Osteoblast (primary cell): ENCODE measurements at regions not wholly inside any gene's neighbourhood (a gene's known extent, or its start where the extent isn't known, plus 50 kb on each side); places are given as distances from the start of the nearest gene placed in this dataset.
"Not testable (repeated sequence)": the region's sequence is repeated elsewhere in the genome, so short reads cannot be mapped to it uniquely, and the experiment has no call there.

Experiments
- DNase-seq: peaks from one replicate; pipeline ENCODE4 v3.0.0; 2011; ENCODE audit warnings: low spot score, mixed read lengths; ENCODE audit not compliant: insufficient read length; ENCODE audit errors: missing footprints
- H2AFZ ChIP-seq: 2 replicates; pipeline ENCODE4 v1.6.0; 2011; ENCODE audit warnings: mild to moderate bottlenecking, low read length
- H3K27ac ChIP-seq: 2 replicates; pipeline ENCODE4 v1.5.1; 2011; ENCODE audit warnings: mild to moderate bottlenecking, low read depth, low read length, moderate library complexity
- H3K27me3 ChIP-seq: 2 replicates; pipeline ENCODE4 v1.6.0; 2012; ENCODE audit warnings: mild to moderate bottlenecking, control low read depth, inconsistent platforms, low read length, moderate library complexity; ENCODE audit not compliant: insufficient read depth
- H3K36me3 ChIP-seq: 2 replicates; pipeline ENCODE4 v1.5.1; 2011; ENCODE audit warnings: mild to moderate bottlenecking, low read length, control low read depth, moderate library complexity; ENCODE audit not compliant: insufficient read depth
- H3K4me1 ChIP-seq: 2 replicates; pipeline ENCODE4 v1.5.1; 2011; ENCODE audit warnings: mild to moderate bottlenecking, low read length, control low read depth, moderate library complexity; ENCODE audit not compliant: insufficient read depth
- H3K4me2 ChIP-seq: 2 replicates; pipeline ENCODE4 v1.6.0; 2011; ENCODE audit warnings: mild to moderate bottlenecking, low read length; ENCODE audit not compliant: insufficient read depth
- H3K4me3 ChIP-seq: fragments of 200-600 bp; sonication (generic); 3 replicates; pipeline ENCODE4 v1.5.1; 2012; ENCODE audit warnings: mild to moderate bottlenecking, low read length, inconsistent platforms; ENCODE audit not compliant: insufficient read depth
- H3K79me2 ChIP-seq: 2 replicates; pipeline ENCODE4 v1.6.0; 2012; ENCODE audit warnings: mild to moderate bottlenecking, low read length, control low read depth, inconsistent platforms; ENCODE audit not compliant: insufficient read depth
- H3K9me3 ChIP-seq: 2 replicates; pipeline ENCODE4 v1.5.1; 2011; ENCODE audit warnings: low read depth, low read length, control low read depth
- H4K20me1 ChIP-seq: 2 replicates; pipeline ENCODE4 v1.6.0; 2012; ENCODE audit warnings: mild to moderate bottlenecking, low read length, control low read depth; ENCODE audit not compliant: insufficient read depth
- CTCF ChIP-seq: IDR thresholded peaks from 2 replicates; pipeline ENCODE4 v1.5.1; 2011; ENCODE audit warnings: mild to moderate bottlenecking, low read depth, low read length, moderate library complexity; ENCODE audit errors: extremely low read depth

- H3K27ac ChIP-seq, result no peak overlapping the region
- no peak overlapping the region for H3K4me2 ChIP-seq
- no peak overlapping the region for H3K4me3 ChIP-seq
- no peak for DNase-seq
- no peaks in the 10 kb centered on the region for H3K36me3 ChIP-seq
- H3K9me3 ChIP-seq, result no peaks in the 10 kb centered on the region
- no peaks in the 10 kb centered on the region for H3K79me2 ChIP-seq
- H4K20me1 ChIP-seq, result no peaks in the 10 kb centered on the region
- no peak for TF ChIP-seq CTCF
- no peaks in the 10 kb centered on the region for H3K4me1 ChIP-seq
- no peak overlapping the region for H2AFZ ChIP-seq
- no peaks in the 10 kb centered on the region for H3K27me3 ChIP-seq
Observed at GRCh38 chr16:5216441-5217080, 119.0 kb upstream of the EEF2KMT start.

- Histone ChIP-seq H2AFZ (no peak overlapping the region), H3K4me2 (no peak overlapping the region), H3K27ac (no peak overlapping the region), H3K9me3 (no peaks in the 10 kb centered on the region), H3K4me3 (no peak overlapping the region), H3K27me3 (no peaks in the 10 kb centered on the region), H3K79me2 (no peaks in the 10 kb centered on the region), H3K4me1 (no peaks in the 10 kb centered on the region), H4K20me1 (no peaks in the 10 kb centered on the region), H3K36me3 (no peaks in the 10 kb centered on the region)
- no peak for TF ChIP-seq CTCF
- DNase-seq, result no peak
Observed at GRCh38 chr16:5215901-5216300, 118.3 kb upstream of the EEF2KMT start.

- no peak for DNase-seq
- no peaks in the 10 kb centered on the region for H3K27me3 ChIP-seq
- H3K4me2 ChIP-seq, result no peak overlapping the region
- no peaks in the 10 kb centered on the region for H3K9me3 ChIP-seq
- no peaks in the 10 kb centered on the region for H3K79me2 ChIP-seq
- no peaks in the 10 kb centered on the region for H3K4me1 ChIP-seq
- H3K4me3 ChIP-seq, result no peak overlapping the region
- TF ChIP-seq CTCF, result no peak
- H2AFZ ChIP-seq, result no peak overlapping the region
- H3K36me3 ChIP-seq, result no peaks in the 10 kb centered on the region
- H4K20me1 ChIP-seq, result no peaks in the 10 kb centered on the region
- no peak overlapping the region for H3K27ac ChIP-seq
Observed at GRCh38 chr16:5214466-5214865, 116.9 kb upstream of the EEF2KMT start.

GRCh38 chr16:5212501-5212900 lies 114.9 kb upstream of the EEF2KMT start:
- H3K4me2 ChIP-seq, H3K4me1 ChIP-seq, H3K36me3 ChIP-seq, H3K27ac ChIP-seq, H3K79me2 ChIP-seq, H3K27me3 ChIP-seq, H3K4me3 ChIP-seq, DNase-seq, H2AFZ ChIP-seq, H4K20me1 ChIP-seq, H3K9me3 ChIP-seq: not testable (repeated sequence)

GRCh38 chr16:5207862-5208498 lies 110.4 kb upstream of the EEF2KMT start:
- not testable (repeated sequence) for H3K9me3 ChIP-seq, H3K4me1 ChIP-seq, H3K36me3 ChIP-seq, H3K4me2 ChIP-seq, H3K4me3 ChIP-seq, H3K79me2 ChIP-seq, H3K27me3 ChIP-seq, H3K27ac ChIP-seq, H4K20me1 ChIP-seq, DNase-seq, H2AFZ ChIP-seq
